IMR-90 (cell line): ENCODE measurements at regions not wholly inside any gene's neighbourhood (a gene's known extent, or its start where the extent isn't known, plus 50 kb on each side); places are given as distances from the start of the nearest gene placed in this dataset.

Experiments used
- ATAC-seq: fragments of 200-7000 bp; cut with Tn5 transposase; 2 replicates; pipeline ENCODE4 v1.9.1; 2020; ENCODE audit warnings: low read depth, mild to moderate bottlenecking, moderate library complexity
- BruUV-seq: library from RNA; stranded (reverse); fragments of 400-500 nt; replicated peaks from 2 replicates; lab custom pipeline; 2021; lab: Mats Ljungman, UMichigan
- CTCF ChIA-PET: fragments of 300-600 bp; formaldehyde crosslinking; extraction: SDS; loops from one replicate; lab custom pipeline; 2021; ENCODE audit warnings: antibody characterized with exemption; lab: Yijun Ruan, JAX
- POLR2A ChIA-PET: fragments of 300-600 bp; sonication (Branson Sonifier 250); formaldehyde crosslinking; loops from one replicate; lab custom pipeline; 2022; ENCODE audit warnings: antibody characterized with exemption; ENCODE audit not compliant: unreplicated experiment; lab: Charles Lee
- DNase-seq: peaks from one replicate; pipeline ENCODE4 v3.0.0; 2013
- H2AFZ ChIP-seq: replicated peaks from 2 replicates; pipeline ENCODE3; 2013; ENCODE audit warnings: low read length, mild to moderate bottlenecking; ENCODE audit not compliant: poor library complexity
- H2AK5ac ChIP-seq: 2 replicates; pipeline ENCODE4 v1.6.1; 2013; ENCODE audit warnings: low read depth, low read length, inconsistent platforms
- H2AK9ac ChIP-seq: replicated peaks from 2 replicates; pipeline ENCODE3; 2013; ENCODE audit warnings: mild to moderate bottlenecking, low read depth, low read length, moderate library complexity; ENCODE audit not compliant: poor library complexity
- H2BK120ac ChIP-seq: 2 replicates; pipeline ENCODE4 v1.6.1; 2013; ENCODE audit warnings: low read depth, low read length, inconsistent platforms
- H2BK15ac ChIP-seq: 3 replicates; pipeline ENCODE4 v1.6.1; 2013; ENCODE audit warnings: low read depth, low read length, inconsistent platforms
- H2BK20ac ChIP-seq: 2 replicates; pipeline ENCODE4 v1.6.1; 2013; ENCODE audit warnings: low read depth, mild to moderate bottlenecking, inconsistent platforms, low read length, moderate library complexity
- H2BK5ac ChIP-seq: 2 replicates; pipeline ENCODE4 v1.6.1; 2013; ENCODE audit warnings: mild to moderate bottlenecking, low read depth, low read length, inconsistent platforms; ENCODE audit not compliant: poor library complexity, severe bottlenecking
- H3K14ac ChIP-seq: replicated peaks from 2 replicates; pipeline ENCODE4 v1.6.1; 2013; ENCODE audit warnings: low read depth, low read length, inconsistent platforms
- H3K18ac ChIP-seq: 2 replicates; pipeline ENCODE4 v1.6.1; 2013; ENCODE audit warnings: low read depth, low read length, control low read depth
- H3K23ac ChIP-seq: 2 replicates; pipeline ENCODE4 v1.6.1; 2013; ENCODE audit warnings: low read depth, low read length, inconsistent platforms
- H3K27ac ChIP-seq: 2 replicates; pipeline ENCODE4 v1.5.1; 2013; ENCODE audit warnings: mild to moderate bottlenecking, control low read depth, low read length; ENCODE audit not compliant: insufficient read depth
- H3K27me3 ChIP-seq: 2 replicates; pipeline ENCODE4 v1.6.1; 2013; ENCODE audit warnings: low read length; ENCODE audit not compliant: control insufficient read depth, insufficient read depth
- H3K36me3 ChIP-seq: 2 replicates; pipeline ENCODE4 v1.6.1; 2013; ENCODE audit warnings: low read length, mixed read lengths; ENCODE audit not compliant: control insufficient read depth, insufficient read depth
- H3K4ac ChIP-seq: 2 replicates; pipeline ENCODE4 v1.6.1; 2013; ENCODE audit warnings: low read depth, low read length, inconsistent platforms
- H3K4me1 ChIP-seq: 2 replicates; pipeline ENCODE4 v1.6.1; 2013; ENCODE audit warnings: low read length, mixed read lengths; ENCODE audit not compliant: control insufficient read depth, insufficient read depth
- H3K4me2 ChIP-seq: 2 replicates; pipeline ENCODE4 v1.6.1; 2013; ENCODE audit warnings: low read depth, mild to moderate bottlenecking, control low read depth, low read length, moderate library complexity
- H3K4me3 ChIP-seq: 2 replicates; pipeline ENCODE4 v1.5.1; 2013; ENCODE audit warnings: low read depth, mild to moderate bottlenecking, control low read depth, low read length, moderate library complexity; ENCODE audit not compliant: insufficient read depth
- H3K56ac ChIP-seq: 2 replicates; pipeline ENCODE4 v1.6.1; 2013; ENCODE audit warnings: low read length, inconsistent platforms; ENCODE audit not compliant: insufficient read depth; ENCODE audit errors: extremely low read depth
- H3K79me1 ChIP-seq, 2 experiments: 2 replicates each; pipeline ENCODE4 v1.6.1; 2013; ENCODE audit warnings: low read length in 2 of 2, inconsistent platforms in 1 of 2, low read depth in 1 of 2
- H3K9ac ChIP-seq: 2 replicates; pipeline ENCODE4 v1.6.1; 2013; ENCODE audit warnings: low read depth, low read length, control low read depth
- H3K9me1 ChIP-seq: 2 replicates; pipeline ENCODE4 v1.6.1; 2013; ENCODE audit warnings: low read length, inconsistent platforms; ENCODE audit not compliant: insufficient read depth
- H3K9me3 ChIP-seq: 2 replicates; pipeline ENCODE4 v1.6.1; 2013; ENCODE audit warnings: low read length; ENCODE audit not compliant: control insufficient read depth, insufficient read depth
- H4K20me1 ChIP-seq: 2 replicates; pipeline ENCODE4 v1.6.1; 2013; ENCODE audit warnings: low read length, inconsistent platforms; ENCODE audit not compliant: insufficient read depth
- H4K5ac ChIP-seq: 2 replicates; pipeline ENCODE4 v1.6.1; 2013; ENCODE audit warnings: mild to moderate bottlenecking, low read depth, low read length, control low read depth
- H4K8ac ChIP-seq, 2 experiments: 2 replicates each; pipeline ENCODE4 v1.6.1; 2013; ENCODE audit warnings: low read depth in 2 of 2, low read length in 2 of 2, control low read depth in 1 of 2, inconsistent platforms in 1 of 2
- H4K91ac ChIP-seq: 2 replicates; pipeline ENCODE4 v1.6.1; 2013; ENCODE audit warnings: low read depth, low read length, inconsistent platforms; ENCODE audit not compliant: insufficient read depth
- BHLHE40 ChIP-seq: fragments of 150-350 bp; IDR thresholded peaks from 2 replicates; pipeline ENCODE4 v1.6.1; 2016; ENCODE audit warnings: mild to moderate bottlenecking, low read depth, low read length
- CEBPB ChIP-seq: IDR thresholded peaks from 2 replicates; pipeline ENCODE4 v1.6.1; 2012; ENCODE audit warnings: low read depth, low read length, improper control_type of control experiment
- CHD1 ChIP-seq: IDR thresholded peaks from 2 replicates; pipeline ENCODE4 v1.6.1; 2012; ENCODE audit warnings: low read depth, low read length, improper control_type of control experiment
- CTCF ChIP-seq: conservative IDR thresholded peaks from 2 replicates; pipeline ENCODE4 v1.5.1; 2012; ENCODE audit warnings: mild to moderate bottlenecking, low read depth, low read length, improper control_type of control experiment
- FOS ChIP-seq: fragments of 150-350 bp; IDR thresholded peaks from 2 replicates; pipeline ENCODE4 v1.6.1; 2016; ENCODE audit warnings: low read depth, low read length
- MXI1 ChIP-seq: IDR thresholded peaks from 2 replicates; pipeline ENCODE4 v1.6.1; 2012; ENCODE audit warnings: low read depth, mild to moderate bottlenecking, low read length, moderate library complexity, borderline replicate concordance
- RAD21 ChIP-seq: IDR thresholded peaks from 2 replicates; pipeline ENCODE4 v1.6.1; 2012; ENCODE audit warnings: low read length, improper control_type of control experiment
- RCOR1 ChIP-seq: IDR thresholded peaks from 2 replicates; pipeline ENCODE4 v1.6.1; 2012; ENCODE audit warnings: mild to moderate bottlenecking, low read length, improper control_type of control experiment; ENCODE audit not compliant: insufficient replicate concordance
- SMC3 ChIP-seq: fragments of 150-350 bp; IDR thresholded peaks from 2 replicates; pipeline ENCODE4 v1.6.1; 2016; ENCODE audit warnings: low read depth, mild to moderate bottlenecking, antibody characterized with exemption, low read length, moderate library complexity
- WGBS, 2 experiments: methylation state at CpG; one replicate each; pipeline versions ENCODE4 v1.1.5 to v1.1.7; 2013; ENCODE audit warnings: missing lambda C conversion rate in 2 of 2; ENCODE audit not compliant: insufficient read length in 1 of 2; ENCODE audit errors: extremely low coverage in 2 of 2; 5-methylcytosine and 5-hydroxymethylcytosine counted together
- dilution Hi-C: fragments of 300-500 bp; cut with HindIII; formaldehyde crosslinking; loops from one replicate; pipeline ENCODE4 v1.14.3; 2018; ENCODE audit warnings: low sequenced_read_pairs; ENCODE audit not compliant: unreplicated experiment
- in situ Hi-C: fragments of 300-500 bp; cut with MboI; formaldehyde crosslinking; loops from 3 replicates; pipeline ENCODE4 v1.14.3; 2019; ENCODE audit warnings: low sequenced_read_pairs, inconsistent platforms, mixed read lengths
- intact Hi-C: fragments of 100-400 bp; cut with micrococcal nuclease; formaldehyde crosslinking; loops from 2 replicates; pipeline ENCODE4 v1.10.0; 2022

DNA sequence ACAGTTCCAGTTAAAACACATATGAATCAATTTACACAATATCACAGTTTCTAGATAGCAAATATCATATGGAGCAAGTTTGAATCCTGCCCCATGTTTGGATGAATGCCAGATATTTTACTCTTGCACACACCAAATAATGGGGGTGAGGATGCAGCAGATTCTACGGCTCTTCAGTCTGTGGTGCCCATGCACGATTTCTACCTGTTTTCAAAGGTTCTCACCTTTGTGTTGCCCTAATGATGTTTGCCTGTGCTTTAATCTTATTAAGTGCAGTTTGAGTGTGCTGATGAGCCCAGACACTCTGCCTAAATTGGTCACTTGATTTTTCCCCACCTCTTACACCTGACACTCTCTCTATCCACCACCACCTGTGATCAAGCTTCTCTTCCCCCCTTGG is 119.6 kb downstream of the NPY start:
- no peak overlapping the region for H2AK5ac ChIP-seq
- no peaks in the 10 kb centered on the region for H3K9me3 ChIP-seq
- no peak overlapping the region for H2AFZ ChIP-seq
- in situ Hi-C loops (loop anchor here (10.0 kb wide), 1 partner anchor 261 kb away; no protein-coding TSS in a partner anchor), intact Hi-C loops (loop anchor here (2.0 to 5.0 kb wide), 2 partner anchors 169 to 695 kb away; partner anchors contain the start of gene PALS2), dilution Hi-C loops (no loop called here)
- no peak overlapping the region for H3K56ac ChIP-seq
- H3K14ac ChIP-seq, result no peak overlapping the region
- no peak overlapping the region for H3K9ac ChIP-seq
- H4K8ac ChIP-seq, result no peak overlapping the region
- WGBS, 2 experiments, result no CpG with 5 or more reads among the region's 2 CpGs
- H3K27ac ChIP-seq, result no peak overlapping the region
- H3K18ac ChIP-seq, result no peak overlapping the region
- H2BK120ac ChIP-seq, result no peak overlapping the region
- DNase-seq (no peak), ATAC-seq (no peak)
- no TSS peak for BruUV-seq
- no peak overlapping the region for H2BK5ac ChIP-seq
- H3K23ac ChIP-seq, result no peak overlapping the region
- H2AK9ac ChIP-seq, result no peak overlapping the region
- no peaks in the 10 kb centered on the region for H3K79me1 ChIP-seq
- CTCF ChIA-PET, result no interaction called here
- no peak overlapping the region for H2BK20ac ChIP-seq
- H4K5ac ChIP-seq, result no peak overlapping the region
- no peaks in the 10 kb centered on the region for H3K36me3 ChIP-seq
- H4K91ac ChIP-seq, result no peak overlapping the region
- H3K4me1 ChIP-seq, result no peaks in the 10 kb centered on the region
- no peaks in the 10 kb centered on the region for H4K20me1 ChIP-seq
- POLR2A ChIA-PET, result no interaction called here
- no peak overlapping the region for H3K4me3 ChIP-seq
- no peak overlapping the region for H3K4ac ChIP-seq
- H3K9me1 ChIP-seq, result no peaks in the 10 kb centered on the region
- H2BK15ac ChIP-seq, result no peak overlapping the region
- H3K27me3 ChIP-seq, result peaks cover 3% of the 10 kb centered on the region
- H3K4me2 ChIP-seq, result no peak overlapping the region
- TF ChIP-seq BHLHE40 (no peak), FOS (no peak), RAD21 (no peak), CTCF (no peak), MXI1 (no peak), SMC3 (no peak), CEBPB (no peak), RCOR1 (no peak), CHD1 (no peak)
